ENCODE measurements at regions not wholly inside any gene's neighbourhood (a gene's known extent, or its start where the extent isn't known, plus 50 kb on each side); places are given as distances from the start of the nearest gene placed in this dataset.

DNA sequence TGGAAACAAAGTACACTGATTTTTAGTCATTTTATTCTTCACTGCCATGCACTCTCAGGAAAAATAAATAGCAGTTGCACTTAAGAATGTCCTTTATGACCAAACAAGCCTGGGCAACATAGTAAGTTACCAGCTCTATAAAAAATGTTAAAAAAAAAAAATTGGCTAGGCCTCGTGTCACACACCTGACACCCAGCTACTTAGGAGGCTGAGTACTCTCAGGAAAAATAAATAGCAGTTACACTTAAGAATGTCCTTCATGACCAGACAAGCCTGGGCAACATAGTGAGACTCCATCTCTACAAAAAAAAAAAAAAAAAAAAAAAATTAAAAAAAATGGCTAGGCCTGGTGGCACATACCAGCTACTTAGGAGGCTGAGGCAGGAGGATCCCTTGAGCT lies 304.6 kb downstream of the SLCO4C1 start:
- TF ChIP-seq, protein P1, sequence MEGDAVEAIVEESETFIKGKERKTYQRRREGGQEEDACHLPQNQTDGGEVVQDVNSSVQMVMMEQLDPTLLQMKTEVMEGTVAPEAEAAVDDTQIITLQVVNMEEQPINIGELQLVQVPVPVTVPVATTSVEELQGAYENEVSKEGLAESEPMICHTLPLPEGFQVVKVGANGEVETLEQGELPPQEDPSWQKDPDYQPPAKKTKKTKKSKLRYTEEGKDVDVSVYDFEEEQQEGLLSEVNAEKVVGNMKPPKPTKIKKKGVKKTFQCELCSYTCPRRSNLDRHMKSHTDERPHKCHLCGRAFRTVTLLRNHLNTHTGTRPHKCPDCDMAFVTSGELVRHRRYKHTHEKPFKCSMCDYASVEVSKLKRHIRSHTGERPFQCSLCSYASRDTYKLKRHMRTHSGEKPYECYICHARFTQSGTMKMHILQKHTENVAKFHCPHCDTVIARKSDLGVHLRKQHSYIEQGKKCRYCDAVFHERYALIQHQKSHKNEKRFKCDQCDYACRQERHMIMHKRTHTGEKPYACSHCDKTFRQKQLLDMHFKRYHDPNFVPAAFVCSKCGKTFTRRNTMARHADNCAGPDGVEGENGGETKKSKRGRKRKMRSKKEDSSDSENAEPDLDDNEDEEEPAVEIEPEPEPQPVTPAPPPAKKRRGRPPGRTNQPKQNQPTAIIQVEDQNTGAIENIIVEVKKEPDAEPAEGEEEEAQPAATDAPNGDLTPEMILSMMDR (conservative IDR thresholded peaks at IDR 0.05; ENCODE audit: low read depth, low read length), result no peak
- TF ChIP-seq EZH2 (IDR thresholded peaks at IDR 0.05; ENCODE audit: borderline replicate concordance, low read depth, low read length, poor library complexity, severe bottlenecking), result no peak

All from A673 (cell line).